Endodermal cell (in vitro differentiated cells): ENCODE measurements at regions not wholly inside any gene's neighbourhood (a gene's known extent, or its start where the extent isn't known, plus 50 kb on each side); places are given as distances from the start of the nearest gene placed in this dataset.

ENCODE experiments used
- DNase-seq: peaks from one replicate; pipeline ENCODE4 v3.0.0-alpha.2; 2017
- H3K27ac ChIP-seq: 2 replicates; pipeline ENCODE4 v1.5.1; 2013; ENCODE audit warnings: mild to moderate bottlenecking, low read depth, low read length, moderate library complexity
- H3K27me3 ChIP-seq: 2 replicates; pipeline ENCODE4 v1.6.1; 2013; ENCODE audit warnings: mild to moderate bottlenecking, low read length, moderate library complexity; ENCODE audit not compliant: insufficient read depth, control insufficient read depth, poor library complexity, severe bottlenecking
- H3K36me3 ChIP-seq: 2 replicates; pipeline ENCODE4 v1.7.0; 2013; ENCODE audit warnings: mild to moderate bottlenecking, low read length, moderate library complexity; ENCODE audit not compliant: control insufficient read depth, insufficient read depth
- H3K4me1 ChIP-seq: one replicate; pipeline ENCODE4 v1.7.0; 2013; ENCODE audit warnings: low read length; ENCODE audit not compliant: control insufficient read depth, insufficient read depth
- H3K4me3 ChIP-seq: 2 replicates; pipeline ENCODE4 v1.5.1; 2013; ENCODE audit warnings: mild to moderate bottlenecking, low read length, moderate library complexity
- H3K9ac ChIP-seq: 2 replicates; pipeline ENCODE4 v1.6.1; 2013; ENCODE audit warnings: mild to moderate bottlenecking, low read length, moderate library complexity; ENCODE audit not compliant: poor library complexity, severe bottlenecking; ENCODE audit errors: extremely low read depth
- H3K9me3 ChIP-seq: 2 replicates; pipeline ENCODE4 v1.6.1; 2013; ENCODE audit warnings: mild to moderate bottlenecking, low read length, moderate library complexity; ENCODE audit not compliant: control insufficient read depth
- H3K27ac Mint-ChIP-seq: 2 replicates; pipeline ENCODE4 v1.8.0; 2020; ENCODE audit warnings: mixed read lengths
- H3K27me3 Mint-ChIP-seq: 2 replicates; pipeline ENCODE4 v1.8.0; 2021; ENCODE audit warnings: mild to moderate bottlenecking, mixed read lengths; ENCODE audit not compliant: insufficient read depth
- H3K36me3 Mint-ChIP-seq: 2 replicates; pipeline ENCODE4 v1.8.0; 2020; ENCODE audit warnings: low read depth, mixed read lengths
- H3K4me1 Mint-ChIP-seq: 2 replicates; pipeline ENCODE4 v1.8.0; 2020; ENCODE audit warnings: mixed read lengths
- H3K4me3 Mint-ChIP-seq: 2 replicates; pipeline ENCODE4 v1.8.0; 2020; ENCODE audit warnings: mild to moderate bottlenecking, moderate library complexity, mixed read lengths
- H3K9me3 Mint-ChIP-seq: 2 replicates; pipeline ENCODE4 v1.8.0; 2020; ENCODE audit warnings: mild to moderate bottlenecking, mixed read lengths
- CTCF ChIP-seq: fragments of 200-600 bp; sonication (generic); conservative IDR thresholded peaks from 2 replicates; pipeline ENCODE4 v1.5.0; 2021; ENCODE audit warnings: antibody characterized with exemption, mild to moderate bottlenecking
- WGBS, 2 experiments: methylation state at CpG; one replicate each; pipeline versions ENCODE4 v1.1.5 to v1.1.7; 2013; ENCODE audit warnings: missing lambda C conversion rate in 2 of 2, mixed read lengths in 1 of 2; ENCODE audit not compliant: insufficient coverage in 1 of 2, insufficient read length in 1 of 2; 5-methylcytosine and 5-hydroxymethylcytosine counted together

- no peak overlapping the region for H3K27ac Mint-ChIP-seq
- H3K4me3 ChIP-seq: no peak overlapping the region
- no peak for TF ChIP-seq CTCF
- no peaks in the 10 kb centered on the region for H3K9me3 Mint-ChIP-seq
- no peak for DNase-seq
- no peak overlapping the region for H3K4me3 Mint-ChIP-seq
- H3K36me3 Mint-ChIP-seq: no peaks in the 10 kb centered on the region
- WGBS, 2 experiments: 75% methylated on average over 1 of the region's 1 CpG; no CpG with 5 or more reads in 1 of the 2 experiments
- H3K9me3 ChIP-seq: no peaks in the 10 kb centered on the region
- H3K27ac ChIP-seq: no peak overlapping the region
- no peaks in the 10 kb centered on the region for H3K4me1 Mint-ChIP-seq
- H3K27me3 Mint-ChIP-seq: no peaks in the 10 kb centered on the region
- H3K27me3 ChIP-seq: no peaks in the 10 kb centered on the region
- H3K9ac ChIP-seq: no peak overlapping the region
- no peaks in the 10 kb centered on the region for H3K4me1 ChIP-seq
- H3K36me3 ChIP-seq: no peaks in the 10 kb centered on the region
Measured at GRCh38 chr13:65808061-65808460, 1422.1 kb downstream of the PCDH9 start.

GRCh38 chr13:65803530-65804392 lies 1426.4 kb downstream of the PCDH9 start:
- H3K36me3 Mint-ChIP-seq: no peaks in the 10 kb centered on the region
- no peaks in the 10 kb centered on the region for H3K4me1 ChIP-seq
- H3K27ac Mint-ChIP-seq: no peak overlapping the region
- H3K27me3 Mint-ChIP-seq: peaks cover 3% of the 10 kb centered on the region
- no peak overlapping the region for H3K27ac ChIP-seq
- H3K9ac ChIP-seq: no peak overlapping the region
- H3K9me3 Mint-ChIP-seq: no peaks in the 10 kb centered on the region
- H3K4me3 Mint-ChIP-seq: no peak overlapping the region
- whole genome bisulfite sequencing, 2 experiments: 93 to 95% methylated on average over 7 to 12 of the region's 12 CpGs
- no peak for DNase-seq
- no peaks in the 10 kb centered on the region for H3K4me1 Mint-ChIP-seq
- no peak for TF ChIP-seq CTCF
- no peaks in the 10 kb centered on the region for H3K27me3 ChIP-seq
- no peaks in the 10 kb centered on the region for H3K9me3 ChIP-seq
- H3K4me3 ChIP-seq: no peak overlapping the region
- H3K36me3 ChIP-seq: no peaks in the 10 kb centered on the region

GRCh38 chr13:65789815-65790214 lies 1440.3 kb downstream of the PCDH9 start:
- Histone ChIP-seq H3K27me3 (no peaks in the 10 kb centered on the region), H3K9ac (no peak overlapping the region), H3K4me3 (no peak overlapping the region), H3K36me3 (no peaks in the 10 kb centered on the region), H3K9me3 (no peaks in the 10 kb centered on the region), H3K4me1 (no peaks in the 10 kb centered on the region), H3K27ac (no peak overlapping the region)
- no peak for DNase-seq
- WGBS, 2 experiments: no CpG with 5 or more reads among the region's 1 CpG
- H3K4me1 Mint-ChIP-seq: no peaks in the 10 kb centered on the region
- H3K9me3 Mint-ChIP-seq: no peaks in the 10 kb centered on the region
- H3K27me3 Mint-ChIP-seq: no peaks in the 10 kb centered on the region
- H3K4me3 Mint-ChIP-seq: no peak overlapping the region
- H3K27ac Mint-ChIP-seq: no peak overlapping the region
- H3K36me3 Mint-ChIP-seq: no peaks in the 10 kb centered on the region
- TF ChIP-seq CTCF: no peak
